CD14-positive monocyte (primary cell): ENCODE measurements at regions not wholly inside any gene's neighbourhood (a gene's known extent, or its start where the extent isn't known, plus 50 kb on each side); places are given as distances from the start of the nearest gene placed in this dataset.

Experiments
- DNase-seq, 3 donors: peaks; one replicate each; pipeline ENCODE4 v3.0.0-alpha.2; 2011 to 2022
- H2AFZ ChIP-seq: 2 replicates; pipeline ENCODE4 v1.6.0; 2012; ENCODE audit warnings: mild to moderate bottlenecking, low read depth, low read length, inconsistent platforms; ENCODE audit not compliant: insufficient read depth, poor library complexity, severe bottlenecking
- H3K27ac ChIP-seq, 2 donors: 1 replicate in 1 of 2; 2 replicates in 1 of 2; pipeline ENCODE4 v1.5.1; 2012 to 2013; ENCODE audit warnings: low read length in 2 of 2, control low read depth in 1 of 2, inconsistent platforms in 1 of 2, low read depth in 1 of 2, mild to moderate bottlenecking in 1 of 2
- H3K27me3 ChIP-seq, 2 donors: one replicate each; pipeline versions ENCODE4 v1.6.0 to v1.6.1; 2011 to 2013; ENCODE audit warnings: low read length in 2 of 2; ENCODE audit not compliant: control insufficient read depth in 2 of 2, insufficient read depth in 2 of 2
- H3K36me3 ChIP-seq, 2 donors: replicated peaks in 1 of 2; 1 replicate in 1 of 2; 2 replicates in 1 of 2; pipeline versions ENCODE4 v1.5.1 to v1.6.1; 2012 to 2013; ENCODE audit warnings: low read length in 2 of 2, control low read depth in 1 of 2, inconsistent platforms in 1 of 2, mild to moderate bottlenecking in 1 of 2; ENCODE audit not compliant: insufficient read depth in 2 of 2, control insufficient read depth in 1 of 2
- H3K4me1 ChIP-seq, 2 donors: 1 replicate in 1 of 2; 2 replicates in 1 of 2; pipeline versions ENCODE4 v1.5.1 to v1.6.1; 2012 to 2013; ENCODE audit warnings: low read length in 2 of 2, control low read depth in 1 of 2, inconsistent platforms in 1 of 2, mild to moderate bottlenecking in 1 of 2, moderate library complexity in 1 of 2; ENCODE audit not compliant: insufficient read depth in 2 of 2, control insufficient read depth in 1 of 2
- H3K4me2 ChIP-seq: replicated peaks from 2 replicates; pipeline ENCODE3; 2012; ENCODE audit warnings: low read length, moderate library complexity, mild to moderate bottlenecking; ENCODE audit not compliant: poor library complexity, severe bottlenecking; ENCODE audit errors: extremely low read depth
- H3K4me3 ChIP-seq, 3 experiments: fragments of 200-600 bp in 1 of 3; sonication (generic) in 1 of 3; replicated peaks in 1 of 3; 1 replicate in 2 of 3; 2 replicates in 1 of 3; pipeline ENCODE4 v1.5.1; 2011 to 2013; ENCODE audit warnings: low read length in 3 of 3, mild to moderate bottlenecking in 3 of 3, control low read depth in 2 of 3, low read depth in 2 of 3, inconsistent platforms in 1 of 3, moderate library complexity in 1 of 3
- H3K79me2 ChIP-seq: 2 replicates; pipeline ENCODE4 v1.6.0; 2012; ENCODE audit warnings: mild to moderate bottlenecking, control low read depth, inconsistent platforms, low read length, moderate library complexity; ENCODE audit not compliant: insufficient read depth
- H3K9ac ChIP-seq: 2 replicates; pipeline ENCODE4 v1.6.0; 2017; ENCODE audit warnings: low read length, mild to moderate bottlenecking; ENCODE audit not compliant: insufficient read depth, poor library complexity, severe bottlenecking
- H3K9me3 ChIP-seq, 2 donors: replicated peaks in 1 of 2; 1 replicate in 1 of 2; 2 replicates in 1 of 2; pipeline versions ENCODE4 v1.5.1 to v1.6.1; 2012 to 2013; ENCODE audit warnings: low read length in 2 of 2, control low read depth in 1 of 2; ENCODE audit not compliant: control insufficient read depth in 1 of 2, insufficient read depth in 1 of 2
- H4K20me1 ChIP-seq: 2 replicates; pipeline ENCODE4 v1.6.0; 2012; ENCODE audit warnings: mild to moderate bottlenecking, low read length, control low read depth, moderate library complexity; ENCODE audit not compliant: insufficient read depth
- H3K27ac Mint-ChIP-seq, 7 donors: one replicate each; pipeline ENCODE4 v1.8.0; 2020; ENCODE audit warnings: mild to moderate bottlenecking in 7 of 7, mixed read lengths in 7 of 7, moderate library complexity in 6 of 7, inconsistent platforms in 2 of 7
- H3K27me3 Mint-ChIP-seq, 3 donors: one replicate each; pipeline ENCODE4 v1.8.0; 2021 to 2022; ENCODE audit warnings: low read depth in 3 of 3, mild to moderate bottlenecking in 3 of 3, mixed read lengths in 3 of 3, moderate library complexity in 3 of 3, inconsistent platforms in 1 of 3
- H3K36me3 Mint-ChIP-seq, 2 donors: one replicate each; pipeline ENCODE4 v1.8.0; 2020; ENCODE audit warnings: mixed read lengths in 2 of 2, inconsistent platforms in 1 of 2, mild to moderate bottlenecking in 1 of 2
- H3K4me1 Mint-ChIP-seq: one replicate; pipeline ENCODE4 v1.8.0; 2020; ENCODE audit warnings: mild to moderate bottlenecking, mixed read lengths
- H3K4me3 Mint-ChIP-seq, 2 donors: one replicate each; pipeline ENCODE4 v1.8.0; 2020; ENCODE audit warnings: mild to moderate bottlenecking in 2 of 2, mixed read lengths in 2 of 2, moderate library complexity in 1 of 2
- H3K9me3 Mint-ChIP-seq, 7 donors: one replicate each; pipeline ENCODE4 v1.8.0; 2020 to 2022; ENCODE audit warnings: mixed read lengths in 7 of 7, mild to moderate bottlenecking in 6 of 7, moderate library complexity in 6 of 7, inconsistent platforms in 2 of 7
- WGBS: methylation state at CpG from one replicate; pipeline ENCODE4 v1.1.5; 2013; ENCODE audit warnings: missing lambda C conversion rate; ENCODE audit not compliant: insufficient coverage; 5-methylcytosine and 5-hydroxymethylcytosine counted together
- intact Hi-C, 2 donors: fragments of 100-400 bp; cut with micrococcal nuclease; formaldehyde crosslinking; loops; one replicate each; pipeline versions ENCODE4 v1.15.0 to v1.15.1; 2023
- TF ChIP-seq, protein P1 (sequence below): fragments of 200-600 bp; IDR thresholded peaks from one replicate; pipeline ENCODE4 v1.8.0; 2022; ENCODE audit warnings: antibody characterized with exemption, mild to moderate bottlenecking

DNA sequence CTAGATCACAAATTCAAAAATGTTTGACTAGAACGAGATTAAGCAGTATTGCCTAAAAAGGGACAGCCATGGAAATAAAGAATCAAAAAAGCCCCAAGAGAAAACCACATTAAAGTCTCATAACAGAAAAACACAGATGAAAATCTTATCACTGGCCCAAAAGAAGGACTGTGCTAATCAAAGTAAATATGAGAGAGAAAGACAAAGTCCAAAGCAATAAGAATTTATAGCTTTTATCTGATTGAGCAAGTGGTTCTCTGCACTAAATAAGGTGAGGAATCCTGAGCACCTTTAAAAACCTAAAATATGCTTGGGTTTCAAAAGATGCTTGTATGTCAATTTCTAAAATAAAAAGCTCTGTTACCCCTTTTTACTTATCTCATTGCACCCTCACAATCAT lies 409.3 kb downstream of the GASK1B start:
- Histone ChIP-seq H3K4me1 (no peaks in the 10 kb centered on the region), H3K79me2 (no peaks in the 10 kb centered on the region), H3K9me3 (peaks cover 0 to 10% of the 10 kb centered on the region in 2 donors), H3K36me3 (no peaks in the 10 kb centered on the region), H3K27me3 (no peaks in the 10 kb centered on the region), H3K27ac (no peak overlapping the region), H3K4me2 (no peak overlapping the region), H3K9ac (no peak overlapping the region), H4K20me1 (no peaks in the 10 kb centered on the region), H2AFZ (no peak overlapping the region), H3K4me3 (no peak overlapping the region)
- no peak for DNase-seq
- no CpG with 5 or more reads among the region's 1 CpG for WGBS
- Mint-ChIP-seq H3K27me3 (peaks cover 0 to 2% (median 0%) of the 10 kb centered on the region in 3 donors), H3K4me3 (no peak overlapping the region), H3K9me3 (peaks cover 0 to 8% (median 2%) of the 10 kb centered on the region in 7 donors), H3K4me1 (no peaks in the 10 kb centered on the region), H3K36me3 (no peaks in the 10 kb centered on the region), H3K27ac (no peak overlapping the region)
- intact Hi-C loops, result no loop called here
- TF ChIP-seq, protein P1, sequence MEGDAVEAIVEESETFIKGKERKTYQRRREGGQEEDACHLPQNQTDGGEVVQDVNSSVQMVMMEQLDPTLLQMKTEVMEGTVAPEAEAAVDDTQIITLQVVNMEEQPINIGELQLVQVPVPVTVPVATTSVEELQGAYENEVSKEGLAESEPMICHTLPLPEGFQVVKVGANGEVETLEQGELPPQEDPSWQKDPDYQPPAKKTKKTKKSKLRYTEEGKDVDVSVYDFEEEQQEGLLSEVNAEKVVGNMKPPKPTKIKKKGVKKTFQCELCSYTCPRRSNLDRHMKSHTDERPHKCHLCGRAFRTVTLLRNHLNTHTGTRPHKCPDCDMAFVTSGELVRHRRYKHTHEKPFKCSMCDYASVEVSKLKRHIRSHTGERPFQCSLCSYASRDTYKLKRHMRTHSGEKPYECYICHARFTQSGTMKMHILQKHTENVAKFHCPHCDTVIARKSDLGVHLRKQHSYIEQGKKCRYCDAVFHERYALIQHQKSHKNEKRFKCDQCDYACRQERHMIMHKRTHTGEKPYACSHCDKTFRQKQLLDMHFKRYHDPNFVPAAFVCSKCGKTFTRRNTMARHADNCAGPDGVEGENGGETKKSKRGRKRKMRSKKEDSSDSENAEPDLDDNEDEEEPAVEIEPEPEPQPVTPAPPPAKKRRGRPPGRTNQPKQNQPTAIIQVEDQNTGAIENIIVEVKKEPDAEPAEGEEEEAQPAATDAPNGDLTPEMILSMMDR, result no peak

DNA sequence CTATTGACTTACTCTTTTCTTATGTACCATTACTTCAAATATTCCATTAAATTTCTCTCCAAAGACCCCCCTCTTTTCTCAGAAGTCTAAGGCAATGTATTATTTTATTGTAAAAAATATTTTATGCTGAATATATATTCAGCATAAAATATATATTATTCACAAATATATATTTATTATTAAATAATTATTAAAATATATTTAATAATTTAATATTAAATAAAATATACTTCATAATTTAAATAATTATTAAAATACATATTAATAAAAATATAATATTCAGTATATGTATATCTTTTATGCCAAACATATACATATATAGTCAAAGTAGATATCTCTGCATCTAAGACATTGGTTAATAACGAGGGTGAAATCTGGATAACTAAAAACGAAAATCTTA lies 418.4 kb downstream of the GASK1B start:
- no CpG with 5 or more reads among the region's 2 CpGs for WGBS
- TF ChIP-seq, protein P1, result no peak

More for the DNA sequence above, 418.4 kb downstream of the GASK1B start:
- Mint-ChIP-seq H3K27me3 (peaks cover 0 to 1% (median 0%) of the 10 kb centered on the region in 3 donors), H3K27ac (no peak overlapping the region), H3K9me3 (peaks cover 0 to 8% (median 3%) of the 10 kb centered on the region in 7 donors), H3K36me3 (no peaks in the 10 kb centered on the region), H3K4me3 (no peak overlapping the region), H3K4me1 (no peaks in the 10 kb centered on the region)
- Histone ChIP-seq H3K4me1 (no peaks in the 10 kb centered on the region), H3K79me2 (no peaks in the 10 kb centered on the region), H4K20me1 (no peaks in the 10 kb centered on the region), H3K9me3 (no peaks in the 10 kb centered on the region), H3K4me3 (no peak overlapping the region), H3K27ac (no peak overlapping the region), H3K36me3 (no peaks in the 10 kb centered on the region), H2AFZ (no peak overlapping the region), H3K4me2 (no peak overlapping the region), H3K9ac (no peak overlapping the region), H3K27me3 (no peaks in the 10 kb centered on the region)
- DNase-seq, result no peak
- intact Hi-C loops, result no loop called here
